HS-27A (cell line): ENCODE measurements at regions not wholly inside any gene's neighbourhood (a gene's known extent, or its start where the extent isn't known, plus 50 kb on each side); places are given as distances from the start of the nearest gene placed in this dataset.
"Not testable (repeated sequence)": the region's sequence is repeated elsewhere in the genome, so short reads cannot be mapped to it uniquely, and the experiment has no call there.

ENCODE experiments used
- DNase-seq: peaks from one replicate; pipeline ENCODE4 v3.0.0-alpha.2; 2012; ENCODE audit warnings: low read depth, missing footprints

DNA sequence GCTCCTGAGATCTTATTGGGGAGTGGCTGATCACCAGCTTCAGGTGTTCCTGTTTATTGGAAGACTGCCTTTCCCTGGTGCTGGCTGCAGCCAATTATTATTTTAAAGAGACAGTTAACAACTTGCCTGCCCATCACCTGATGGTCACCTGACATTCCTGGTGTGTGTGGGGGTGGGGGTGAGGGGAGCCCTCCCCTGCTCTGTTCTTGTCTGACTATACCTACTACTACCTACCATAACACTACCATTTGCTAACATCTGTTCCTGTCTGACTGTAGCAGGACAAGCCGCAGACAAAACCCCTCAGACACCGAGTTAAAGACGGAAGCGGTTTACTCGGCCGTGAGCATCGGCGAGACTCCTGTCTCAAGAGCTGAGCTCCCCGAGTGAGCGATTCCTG lies 54.9 kb upstream of the NBPF3 start:
- DNase-seq = no peak

- no peak for DNase-seq
Measured at GRCh38 chr1:21384620-21385019, 55.3 kb upstream of the NBPF3 start.

DNA sequence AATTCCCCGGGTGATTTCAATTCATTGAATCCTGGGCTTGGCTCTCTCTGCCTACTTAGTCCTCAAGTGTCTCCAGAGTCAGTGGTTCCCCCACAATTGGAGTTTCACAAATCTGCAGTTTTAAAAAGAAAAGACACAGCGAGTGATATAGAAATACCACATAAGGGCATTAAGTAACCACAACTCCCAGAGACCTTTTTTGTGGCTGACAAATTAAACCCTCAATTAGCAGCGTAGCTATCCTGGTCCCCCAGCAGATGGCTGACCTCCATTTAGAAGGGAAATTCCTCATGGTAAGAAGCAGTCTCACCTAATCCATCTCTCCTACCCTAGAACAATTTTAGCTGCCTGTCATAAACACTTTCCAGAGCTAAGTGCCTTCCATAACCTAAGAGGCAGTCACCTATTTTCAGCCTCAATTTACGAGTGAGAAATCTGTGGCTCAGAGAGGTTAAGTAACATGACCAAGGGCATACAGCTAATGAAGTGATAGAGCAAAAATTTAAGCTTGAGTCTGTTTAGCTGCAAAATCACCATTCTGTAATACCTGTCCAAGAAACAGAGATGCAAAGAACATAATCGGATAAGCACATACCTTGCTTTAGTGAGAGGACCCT lies 56.0 kb upstream of the NBPF3 start:
- DNase-seq = no peak

DNA sequence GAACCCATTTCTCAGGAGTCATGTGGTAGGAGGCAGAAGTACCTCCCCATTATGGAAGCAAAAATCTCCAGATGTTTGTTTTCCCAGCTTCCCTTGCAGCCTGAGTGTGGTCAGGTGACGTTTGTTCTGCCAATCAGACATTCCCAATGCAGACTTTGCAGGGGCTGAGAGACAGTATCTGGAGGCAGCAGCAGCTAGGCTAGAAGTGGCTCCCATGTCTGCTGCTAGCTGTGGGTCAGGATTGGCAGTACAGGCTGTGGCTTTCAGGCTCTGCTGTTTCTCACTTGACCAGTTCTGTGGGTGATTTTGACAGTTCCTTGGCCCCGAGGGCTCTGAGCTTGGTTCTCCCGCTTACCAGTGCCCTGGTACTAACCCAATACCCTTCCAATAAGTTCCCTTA lies 58.6 kb upstream of the NBPF3 start:
- no peak for DNase-seq

GRCh38 chr1:21380147-21380546 lies 59.8 kb upstream of the NBPF3 start:
- DNase-seq = not testable (repeated sequence)

GRCh38 chr1:21379571-21379970 lies 60.4 kb upstream of the NBPF3 start:
- DNase-seq = no peak

DNA sequence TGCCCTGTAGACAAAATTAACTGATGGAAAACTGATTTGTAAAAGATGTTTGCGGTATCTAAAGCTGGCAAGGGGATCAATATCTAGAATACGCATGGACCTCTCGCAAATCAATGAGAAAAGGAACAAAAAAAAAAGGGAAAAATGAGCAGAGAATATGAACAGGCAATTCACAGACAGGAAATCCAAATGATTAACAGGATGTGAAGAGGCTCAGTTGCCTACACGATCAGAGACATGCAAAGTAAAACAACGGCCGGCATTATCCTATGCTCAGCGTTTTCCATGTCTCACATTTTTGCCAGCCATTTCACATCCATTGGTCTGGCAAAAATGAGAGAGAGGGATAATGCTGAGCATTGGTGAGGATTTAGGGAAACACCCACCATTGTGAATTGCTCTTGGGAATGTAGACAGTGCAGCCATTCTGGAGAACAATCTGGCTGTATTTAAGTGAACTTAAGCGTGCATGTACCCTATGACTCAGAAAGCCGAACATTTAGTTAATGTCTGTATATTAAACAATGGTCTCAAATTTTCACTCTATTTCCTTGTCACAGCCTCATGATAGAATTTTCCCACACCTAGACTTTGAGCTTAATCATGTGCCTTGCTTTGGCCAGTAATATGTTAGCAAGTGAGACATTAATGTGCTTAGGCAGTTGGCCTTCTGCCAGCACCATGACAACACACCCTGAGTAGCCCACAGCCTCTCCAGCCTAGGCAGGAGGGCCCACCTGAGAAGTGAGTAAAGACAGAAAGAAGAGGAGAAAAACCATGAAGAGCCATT lies 61.0 kb upstream of the NBPF3 start:
- DNase-seq = no peak

DNA sequence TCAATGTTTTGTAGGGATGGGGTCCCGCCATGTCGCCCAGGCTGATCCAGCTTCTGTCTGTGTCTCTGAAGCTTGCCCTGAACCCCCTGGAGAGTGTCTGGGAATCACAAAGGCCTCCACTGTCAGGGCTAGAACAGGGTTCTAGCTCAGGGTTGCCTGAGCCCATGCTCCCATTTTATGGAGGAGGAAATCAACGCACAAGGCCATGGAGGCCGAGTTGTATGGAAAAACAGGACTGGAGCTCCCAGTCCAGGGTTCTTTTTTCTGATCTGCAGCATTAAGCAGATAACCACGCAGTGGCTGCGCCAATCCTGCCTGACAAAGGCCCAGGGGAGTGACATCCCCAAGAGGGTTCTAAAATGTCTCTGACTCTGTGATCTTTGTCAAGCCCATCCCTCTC lies 67.6 kb upstream of the NBPF3 start:
- DNase-seq = no peak

GRCh38 chr1:21369905-21370304 lies 70.0 kb upstream of the NBPF3 start:
- no peak for DNase-seq

- DNase-seq = peak; percentile 50
Measured at GRCh38 chr1:21368515-21369289, 71.2 kb upstream of the NBPF3 start.

GRCh38 chr1:21367973-21368514 lies 71.9 kb upstream of the NBPF3 start:
- not testable (repeated sequence) for DNase-seq

- no peak for DNase-seq
Measured at GRCh38 chr1:21366288-21366687, 73.6 kb upstream of the NBPF3 start.

DNA sequence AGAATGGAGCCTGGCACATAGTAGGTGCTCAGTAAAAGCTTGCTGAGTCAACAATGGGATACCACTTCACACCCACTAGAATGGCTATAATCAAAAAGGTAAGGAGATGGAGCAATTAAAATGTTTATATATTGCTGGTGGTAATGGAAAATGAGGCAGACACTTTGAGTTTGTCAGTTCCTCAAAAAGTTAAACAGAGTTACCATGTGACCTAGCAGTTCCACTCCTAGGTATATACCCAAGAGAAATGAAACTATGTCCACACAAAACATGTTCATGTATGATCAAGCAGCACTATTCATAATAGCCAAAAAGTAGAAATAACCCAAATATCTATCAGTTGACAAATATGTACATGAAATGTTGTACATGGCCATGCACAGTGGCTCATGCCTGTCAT lies 74.8 kb upstream of the ECE1 start:
- no peak for DNase-seq

DNA sequence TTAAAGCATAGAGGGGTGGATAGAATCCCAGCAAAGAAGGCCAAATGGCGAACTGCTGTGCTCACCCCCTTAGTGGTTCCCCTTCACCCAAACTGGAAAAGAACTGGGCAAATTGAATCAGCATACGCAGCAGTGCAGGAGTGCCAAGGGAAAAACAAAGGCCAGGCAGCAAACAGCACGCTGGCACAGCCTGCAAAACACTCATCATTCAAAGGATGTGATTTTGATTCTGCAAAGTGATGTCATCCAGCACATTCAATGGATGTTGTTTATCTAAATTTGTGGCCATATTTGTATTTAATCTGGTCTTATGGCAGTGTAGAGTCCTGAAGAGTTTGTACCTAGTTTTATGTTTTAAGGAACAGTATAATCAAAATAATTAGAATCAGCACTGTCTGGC lies 71.8 kb upstream of the ECE1 start:
- DNase-seq = no peak

DNA sequence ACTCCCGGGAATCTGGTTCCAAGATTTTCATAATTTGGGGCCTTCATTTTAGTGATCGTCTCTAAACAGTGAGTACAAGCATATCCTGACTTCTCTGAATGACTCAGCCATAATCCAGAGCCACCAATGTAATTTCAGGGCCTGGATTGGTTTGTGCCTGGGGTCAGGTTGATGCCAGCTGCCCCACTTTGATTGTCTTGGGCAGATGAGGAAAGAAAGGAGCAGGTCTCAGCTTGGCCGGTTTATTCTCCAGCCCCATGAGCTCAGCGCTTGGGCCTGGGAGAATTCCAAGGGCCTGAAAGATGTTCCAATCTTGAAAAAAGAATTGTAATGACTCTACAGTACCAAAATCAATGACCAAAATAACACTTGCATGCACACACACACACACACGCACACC lies 71.2 kb upstream of the ECE1 start:
- DNase-seq = no peak

GRCh38 chr1:21357161-21357560 lies 66.9 kb upstream of the ECE1 start:
- no peak for DNase-seq

DNA sequence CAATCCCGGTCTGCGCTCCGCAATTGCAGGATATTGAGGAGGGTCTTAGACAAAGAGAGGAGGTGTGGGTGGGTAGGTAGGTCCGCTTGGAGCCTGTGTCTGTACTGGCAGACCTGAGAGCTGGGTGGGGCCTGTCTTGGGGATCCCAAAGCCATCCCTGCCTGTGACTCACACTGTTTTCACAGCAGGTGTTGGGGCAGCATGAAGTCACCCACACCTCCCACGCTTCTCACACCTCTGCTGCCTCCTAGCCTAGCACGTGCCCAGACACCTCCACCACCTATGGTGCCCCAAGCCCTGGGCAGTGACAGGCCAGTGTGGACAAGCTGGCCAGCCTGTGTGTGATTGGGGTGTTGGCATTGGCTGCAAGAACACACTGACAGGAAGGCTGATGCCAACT lies 65.7 kb upstream of the ECE1 start:
- no peak for DNase-seq

GRCh38 chr1:21352586-21352985 lies 62.3 kb upstream of the ECE1 start:
- DNase-seq = no peak

GRCh38 chr1:21351901-21352300 lies 61.6 kb upstream of the ECE1 start:
- DNase-seq = no peak

GRCh38 chr1:21350202-21350885 lies 60.1 kb upstream of the ECE1 start:
- DNase-seq = no peak

GRCh38 chr1:21349693-21350092 lies 59.4 kb upstream of the ECE1 start:
- DNase-seq = no peak

GRCh38 chr1:21347072-21347581 lies 56.9 kb upstream of the ECE1 start:
- no peak for DNase-seq
